DOHH2 (cell line): ENCODE measurements at regions not wholly inside any gene's neighbourhood (a gene's known extent, or its start where the extent isn't known, plus 50 kb on each side); places are given as distances from the start of the nearest gene placed in this dataset.

Experiments
- H3F3A ChIP-seq: fragments of 200-600 bp; sonication (generic), shearing (Covaris generic); 2 replicates; pipeline ENCODE4 v1.6.0; 2016; ENCODE audit warnings: antibody characterized with exemption, mild to moderate bottlenecking; ENCODE audit not compliant: control insufficient read depth, insufficient read depth
- H3K27ac ChIP-seq: fragments of 200-600 bp; sonication (generic); 2 replicates; pipeline ENCODE4 v1.5.1; 2014; ENCODE audit warnings: low read depth, mild to moderate bottlenecking, low read length, moderate library complexity
- H3K27me3 ChIP-seq: fragments of 200-600 bp; sonication (generic); 2 replicates; pipeline ENCODE4 v1.6.1; 2014; ENCODE audit warnings: mild to moderate bottlenecking, low read length, mixed read lengths; ENCODE audit not compliant: control insufficient read depth
- H3K36me3 ChIP-seq: fragments of 200-600 bp; sonication (generic); 2 replicates; pipeline ENCODE4 v1.6.1; 2014; ENCODE audit warnings: mild to moderate bottlenecking, low read length, moderate library complexity, mixed read lengths; ENCODE audit not compliant: control insufficient read depth
- H3K4me1 ChIP-seq: fragments of 200-600 bp; sonication (generic); 2 replicates; pipeline ENCODE4 v1.6.1; 2014; ENCODE audit warnings: mild to moderate bottlenecking, low read length, mixed read lengths; ENCODE audit not compliant: control insufficient read depth
- H3K4me2 ChIP-seq: fragments of 200-600 bp; sonication (generic); 2 replicates; pipeline ENCODE4 v1.6.0; 2014; ENCODE audit warnings: mild to moderate bottlenecking, low read length, moderate library complexity
- H3K4me3 ChIP-seq: fragments of 200-600 bp; sonication (generic); 2 replicates; pipeline ENCODE4 v1.5.1; 2014; ENCODE audit warnings: mild to moderate bottlenecking, low read length, mixed read lengths
- H3K79me2 ChIP-seq: fragments of 200-600 bp; sonication (generic); 2 replicates; pipeline ENCODE4 v1.6.1; 2014; ENCODE audit warnings: mild to moderate bottlenecking, low read length, mixed read lengths; ENCODE audit not compliant: control insufficient read depth
- H3K9me2 ChIP-seq: fragments of 200-600 bp; sonication (generic); replicated peaks from 2 replicates; pipeline ENCODE4 v1.6.1; 2014; ENCODE audit warnings: mild to moderate bottlenecking, low read length, mixed read lengths; ENCODE audit not compliant: control insufficient read depth
- H3K9me3 ChIP-seq: fragments of 200-600 bp; sonication (generic); 2 replicates; pipeline ENCODE4 v1.6.1; 2014; ENCODE audit warnings: antibody characterized with exemption, low read length, mixed read lengths; ENCODE audit not compliant: control insufficient read depth, insufficient read depth
- H4K20me1 ChIP-seq: fragments of 200-600 bp; sonication (generic); 2 replicates; pipeline ENCODE4 v1.6.0; 2014; ENCODE audit warnings: low read depth, mild to moderate bottlenecking, antibody characterized with exemption, low read length, moderate library complexity; ENCODE audit not compliant: control insufficient read depth, insufficient read depth
- CTCF ChIP-seq: fragments of 200-600 bp; sonication (generic); IDR thresholded peaks from one replicate; pipeline ENCODE4 v1.5.1; 2014; ENCODE audit warnings: antibody characterized with exemption, mild to moderate bottlenecking, low read depth, low read length; ENCODE audit not compliant: poor library complexity, severe bottlenecking
- EZH2phosphoT487 ChIP-seq: fragments of 200-600 bp; sonication (generic); IDR thresholded peaks from 2 replicates; pipeline ENCODE4 v1.6.1; 2017; ENCODE audit warnings: borderline replicate concordance, mild to moderate bottlenecking, antibody characterized with exemption, low read length, moderate library complexity, mixed read lengths

DNA sequence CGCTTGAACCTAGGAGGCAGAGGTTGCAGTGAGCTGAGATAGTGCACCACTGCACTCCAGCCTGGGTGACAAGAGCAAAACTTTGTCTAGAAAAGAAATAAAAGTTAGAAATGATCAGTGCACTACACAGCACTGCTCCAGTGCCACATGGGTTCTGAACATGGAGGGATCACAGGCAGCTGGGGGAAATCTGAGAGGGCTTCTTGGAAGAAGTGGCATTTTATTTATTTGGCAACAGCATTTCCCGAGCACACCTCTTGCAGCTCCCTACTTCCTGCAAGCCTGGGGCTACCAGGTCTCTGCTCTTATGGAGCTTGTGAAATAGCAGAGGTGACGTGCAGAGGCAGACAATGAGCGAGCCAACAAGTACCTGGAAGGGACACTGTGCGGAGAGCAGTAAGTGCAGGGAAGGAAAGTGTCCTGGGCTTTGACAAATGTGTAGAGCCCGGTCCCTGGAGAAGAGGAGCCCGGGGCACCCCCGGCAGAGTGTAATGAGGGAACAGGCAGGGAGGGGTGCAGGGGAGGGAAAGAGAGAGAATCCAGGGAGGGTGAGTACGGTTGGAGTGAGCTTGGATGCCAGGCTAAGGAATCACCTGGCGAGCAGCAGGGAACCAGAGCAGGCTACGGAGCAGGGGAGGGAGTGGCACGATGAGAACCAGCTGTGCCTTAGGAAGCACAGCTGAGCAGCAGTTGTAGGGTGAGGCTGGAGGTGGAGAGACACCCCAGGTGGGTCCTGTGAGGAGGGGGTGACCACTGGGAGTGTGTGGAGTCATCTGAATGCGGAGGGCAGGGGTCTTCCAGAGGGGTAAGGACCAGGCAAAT, 104.6 kb upstream of the CTBP2 start:
- Histone ChIP-seq H3K79me2 (no peaks in the 10 kb centered on the region), H3K4me2 (no peak overlapping the region), H3K27ac (no peak overlapping the region), H3K9me2 (no peaks in the 10 kb centered on the region), H4K20me1 (no peaks in the 10 kb centered on the region), H3F3A (no peaks in the 10 kb centered on the region), H3K36me3 (no peaks in the 10 kb centered on the region), H3K27me3 (no peaks in the 10 kb centered on the region), H3K4me3 (no peak overlapping the region), H3K4me1 (no peaks in the 10 kb centered on the region), H3K9me3 (no peaks in the 10 kb centered on the region)
- TF ChIP-seq CTCF (no peak), EZH2phosphoT487 (no peak)

DNA sequence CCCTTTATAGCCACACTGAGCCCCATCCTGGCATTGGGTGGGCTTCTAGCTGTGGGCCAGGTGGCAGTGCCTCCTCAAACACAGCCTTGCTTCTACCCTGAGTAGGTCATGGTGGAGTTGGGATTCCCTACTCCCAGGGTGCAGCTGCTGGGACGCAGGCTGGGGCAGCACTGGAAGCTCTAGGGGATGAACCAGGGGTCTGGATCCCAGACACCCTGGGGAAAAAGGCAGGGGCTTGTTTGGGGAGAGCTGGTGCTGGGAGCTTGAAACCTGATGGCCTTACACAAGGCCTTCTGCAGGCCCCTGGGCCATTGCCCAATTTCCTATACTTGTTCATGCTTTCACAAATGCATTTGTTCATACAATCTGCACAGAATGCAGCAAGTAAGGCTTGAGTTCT, 103.7 kb upstream of the CTBP2 start:
- Histone ChIP-seq H3K9me3 (no peaks in the 10 kb centered on the region), H3K4me3 (no peak overlapping the region), H3F3A (no peaks in the 10 kb centered on the region), H3K4me1 (no peaks in the 10 kb centered on the region), H3K27me3 (no peaks in the 10 kb centered on the region), H3K79me2 (no peaks in the 10 kb centered on the region), H3K4me2 (no peak overlapping the region), H4K20me1 (no peaks in the 10 kb centered on the region), H3K9me2 (no peaks in the 10 kb centered on the region), H3K27ac (no peak overlapping the region), H3K36me3 (no peaks in the 10 kb centered on the region)
- TF ChIP-seq EZH2phosphoT487 = no peak
- TF ChIP-seq CTCF = no peak

- Histone ChIP-seq H3K9me2 (no peaks in the 10 kb centered on the region), H3K36me3 (no peaks in the 10 kb centered on the region), H3K79me2 (no peaks in the 10 kb centered on the region), H3K4me1 (no peaks in the 10 kb centered on the region), H3K4me2 (no peak overlapping the region), H3K27ac (no peak overlapping the region), H3F3A (no peaks in the 10 kb centered on the region), H3K27me3 (no peaks in the 10 kb centered on the region), H4K20me1 (no peaks in the 10 kb centered on the region), H3K9me3 (no peaks in the 10 kb centered on the region), H3K4me3 (no peak overlapping the region)
- no peak for TF ChIP-seq EZH2phosphoT487
- TF ChIP-seq CTCF = no peak
Measured at GRCh38 chr10:125263551-125263950, 103.2 kb upstream of the CTBP2 start.
